Keratinocyte (primary cell): ENCODE measurements at regions not wholly inside any gene's neighbourhood (a gene's known extent, or its start where the extent isn't known, plus 50 kb on each side); places are given as distances from the start of the nearest gene placed in this dataset.

Experiments
- DNase-seq: peaks from one replicate; pipeline ENCODE4 v3.0.0-alpha.2; 2011; ENCODE audit warnings: low read depth, missing footprints, low spot score
- FAIRE-seq: peaks from 2 replicates; lab custom pipeline; 2011; peaks lifted over from hg19 to GRCh38; lab: Jason Lieb, UNC
- H2AFZ ChIP-seq: 2 replicates; pipeline ENCODE4 v1.6.0; 2012; ENCODE audit warnings: low read length, control low read depth, inconsistent platforms; ENCODE audit not compliant: control insufficient read depth
- H3K27ac ChIP-seq: 2 replicates; pipeline ENCODE4 v1.5.1; 2011; ENCODE audit warnings: low read length; ENCODE audit not compliant: control insufficient read depth, insufficient read depth
- H3K27me3 ChIP-seq: 3 replicates; pipeline ENCODE4 v1.6.0; 2011; ENCODE audit warnings: low read length; ENCODE audit not compliant: control insufficient read depth, insufficient read depth; ENCODE audit errors: extremely low read depth
- H3K36me3 ChIP-seq, 2 experiments: 2 replicates in 1 of 2; 3 replicates in 1 of 2; pipeline ENCODE4 v1.5.1; 2011; ENCODE audit warnings: low read length in 2 of 2, mild to moderate bottlenecking in 1 of 2; ENCODE audit not compliant: control insufficient read depth in 2 of 2, insufficient read depth in 2 of 2; ENCODE audit errors: extremely low read depth in 1 of 2
- H3K4me1 ChIP-seq: 3 replicates; pipeline ENCODE4 v1.5.1; 2011; ENCODE audit warnings: low read length; ENCODE audit not compliant: control insufficient read depth, insufficient read depth; ENCODE audit errors: extremely low read depth
- H3K4me2 ChIP-seq: 3 replicates; pipeline ENCODE4 v1.6.0; 2011; ENCODE audit warnings: low read depth, low read length; ENCODE audit not compliant: control insufficient read depth, insufficient read depth; ENCODE audit errors: extremely low read depth
- H3K4me3 ChIP-seq, 3 experiments: fragments of 200-600 bp in 1 of 3; sonication (generic) in 1 of 3; 2 replicates in 2 of 3; 3 replicates in 1 of 3; pipeline ENCODE4 v1.5.1; 2011 to 2016; ENCODE audit warnings: low read length in 3 of 3, mild to moderate bottlenecking in 3 of 3, control low read depth in 2 of 3, inconsistent platforms in 1 of 3, low read depth in 1 of 3, mixed read lengths in 1 of 3, mixed run types in 1 of 3, moderate library complexity in 1 of 3; ENCODE audit not compliant: control insufficient read depth in 2 of 3, insufficient read depth in 2 of 3; ENCODE audit errors: extremely low read depth in 1 of 3
- H3K79me2 ChIP-seq: 2 replicates; pipeline ENCODE4 v1.6.0; 2012; ENCODE audit warnings: low read length; ENCODE audit not compliant: control insufficient read depth, insufficient read depth
- H3K9ac ChIP-seq: 3 replicates; pipeline ENCODE4 v1.6.0; 2011; ENCODE audit warnings: low read length; ENCODE audit not compliant: control insufficient read depth, insufficient read depth; ENCODE audit errors: extremely low read depth
- H3K9me1 ChIP-seq: 3 replicates; pipeline ENCODE4 v1.6.0; 2011; ENCODE audit warnings: low read length; ENCODE audit not compliant: control insufficient read depth, insufficient read depth; ENCODE audit errors: extremely low read depth
- H3K9me3 ChIP-seq: 2 replicates; pipeline ENCODE4 v1.5.1; 2012; ENCODE audit warnings: low read depth, low read length; ENCODE audit not compliant: control insufficient read depth
- H4K20me1 ChIP-seq: 3 replicates; pipeline ENCODE4 v1.6.0; 2011; ENCODE audit warnings: low read length; ENCODE audit not compliant: control insufficient read depth, insufficient read depth; ENCODE audit errors: extremely low read depth
- CTCF ChIP-seq, 3 experiments: IDR thresholded peaks in 1 of 3; conservative IDR thresholded peaks in 1 of 3; optimal IDR thresholded peaks in 1 of 3; 2 replicates in 2 of 3; 3 replicates in 1 of 3; pipeline versions ENCODE3 to v1.5.1; 2011; ENCODE audit warnings: low read length in 3 of 3, mild to moderate bottlenecking in 3 of 3, moderate library complexity in 2 of 3, control low read depth in 1 of 3, inconsistent platforms in 1 of 3; ENCODE audit not compliant: insufficient read depth in 2 of 3; ENCODE audit errors: extremely low read depth in 1 of 3
- EZH2 ChIP-seq: IDR thresholded peaks from one replicate; pipeline ENCODE4 v1.6.1; 2012; ENCODE audit warnings: inconsistent platforms, mild to moderate bottlenecking, low read length, moderate library complexity
- dilution Hi-C: fragments of 300-500 bp; cut with MboI; formaldehyde crosslinking; loops from one replicate; pipeline ENCODE4 v1.7.0; 2020; ENCODE audit warnings: low sequenced_read_pairs; ENCODE audit not compliant: extremely low pct_ligation_motif_present

GRCh38 chr17:55846745-55847144 lies 95.9 kb downstream of the PCTP start:
- no peak overlapping the region for H3K4me3 ChIP-seq
- TF ChIP-seq CTCF (optimal IDR thresholded peaks at IDR 0.05 in 1 of 3, IDR thresholded peaks at IDR 0.05 in 1 of 3, conservative IDR thresholded peaks at IDR 0.05 in 1 of 3; ENCODE audit: extremely low read depth in 1 of 3, insufficient read depth in 2 of 3, low read length in 3 of 3) (no peak), EZH2 (no peak)
- no peaks in the 10 kb centered on the region for H4K20me1 ChIP-seq
- no peak for DNase-seq
- no peak overlapping the region for H2AFZ ChIP-seq
- no peak for FAIRE-seq
- no peak overlapping the region for H3K9ac ChIP-seq
- no peaks in the 10 kb centered on the region for H3K9me3 ChIP-seq
- H3K4me2 ChIP-seq, result no peak overlapping the region
- H3K27ac ChIP-seq, result no peak overlapping the region
- no peaks in the 10 kb centered on the region for H3K36me3 ChIP-seq
- H3K9me1 ChIP-seq, result no peaks in the 10 kb centered on the region
- no peaks in the 10 kb centered on the region for H3K27me3 ChIP-seq
- H3K4me1 ChIP-seq, result no peaks in the 10 kb centered on the region
- H3K79me2 ChIP-seq, result no peaks in the 10 kb centered on the region
- dilution Hi-C loops, result no loop called here

GRCh38 chr17:55852734-55853133 lies 101.9 kb downstream of the PCTP start:
- no peak for FAIRE-seq
- no peak for TF ChIP-seq CTCF (optimal IDR thresholded peaks at IDR 0.05 in 1 of 3, IDR thresholded peaks at IDR 0.05 in 1 of 3, conservative IDR thresholded peaks at IDR 0.05 in 1 of 3; ENCODE audit: extremely low read depth in 1 of 3, insufficient read depth in 2 of 3, low read length in 3 of 3)
- TF ChIP-seq EZH2, result no peak
- H3K36me3 ChIP-seq, result no peaks in the 10 kb centered on the region
- H3K9me1 ChIP-seq, result no peaks in the 10 kb centered on the region
- H3K27ac ChIP-seq, result no peak overlapping the region
- H3K27me3 ChIP-seq, result no peaks in the 10 kb centered on the region
- H3K4me1 ChIP-seq, result no peaks in the 10 kb centered on the region
- no peaks in the 10 kb centered on the region for H3K9me3 ChIP-seq
- H2AFZ ChIP-seq, result no peak overlapping the region
- H4K20me1 ChIP-seq, result no peaks in the 10 kb centered on the region
- no peak for DNase-seq
- H3K4me3 ChIP-seq, result no peak overlapping the region
- H3K4me2 ChIP-seq, result no peak overlapping the region
- dilution Hi-C loops, result no loop called here
- no peak overlapping the region for H3K9ac ChIP-seq
- no peaks in the 10 kb centered on the region for H3K79me2 ChIP-seq
